HEK293 (cell line): ENCODE measurements at regions not wholly inside any gene's neighbourhood (a gene's known extent, or its start where the extent isn't known, plus 50 kb on each side); places are given as distances from the start of the nearest gene placed in this dataset.
A peak's percentile ranks its signal among the peaks of the same experiment; 100 is the strongest.

Experiments
- BCL11B ChIP-seq: fragments of 450-650 bp; formaldehyde crosslinking; IDR thresholded peaks from 2 replicates; pipeline ENCODE4 v1.5.1; 2016; ENCODE audit warnings: low read depth, missing biosample characterization, missing genetic modification characterization
- HOXC10 ChIP-seq: sonication (generic); formaldehyde crosslinking; IDR thresholded peaks from 2 replicates; pipeline ENCODE4 v1.8.1; 2023; ENCODE audit warnings: mild to moderate bottlenecking, missing genetic modification reagents
- PBX3 ChIP-seq: sonication (generic); formaldehyde crosslinking; IDR thresholded peaks from 2 replicates; pipeline ENCODE4 v1.8.1; 2022; ENCODE audit warnings: mild to moderate bottlenecking, moderate library complexity, missing genetic modification reagents
- PRDM4 ChIP-seq: fragments of 450-650 bp; formaldehyde crosslinking; IDR thresholded peaks from 2 replicates; pipeline ENCODE4 v1.5.1; 2017; ENCODE audit warnings: missing biosample characterization, missing genetic modification characterization
- SCRT2 ChIP-seq: fragments of 450-650 bp; formaldehyde crosslinking; IDR thresholded peaks from 2 replicates; pipeline ENCODE4 v1.5.1; 2016; ENCODE audit warnings: missing biosample characterization, missing genetic modification characterization
- SETDB1 ChIP-seq: IDR thresholded peaks from one replicate; pipeline ENCODE4 v1.6.1; 2017; ENCODE audit warnings: mild to moderate bottlenecking, low read length, moderate library complexity, mixed read lengths; ENCODE audit not compliant: insufficient read length
- SP2 ChIP-seq: fragments of 450-650 bp; formaldehyde crosslinking; IDR thresholded peaks from 2 replicates; pipeline ENCODE4 v1.5.1; 2016; ENCODE audit warnings: missing biosample characterization, missing genetic modification characterization
- TRIM28 ChIP-seq: IDR thresholded peaks from 2 replicates; pipeline ENCODE4 v1.6.1; 2011; ENCODE audit warnings: low read length, control low read depth, borderline replicate concordance
- WT1 ChIP-seq: fragments of 450-650 bp; formaldehyde crosslinking; IDR thresholded peaks from 2 replicates; pipeline ENCODE4 v1.5.1; 2016; ENCODE audit warnings: missing biosample characterization, missing genetic modification characterization
- ZBTB1 ChIP-seq: fragments of 450-650 bp; formaldehyde crosslinking; IDR thresholded peaks from 2 replicates; pipeline ENCODE4 v1.5.1; 2016; ENCODE audit warnings: missing biosample characterization, missing genetic modification characterization
- ZBTB10 ChIP-seq: fragments of 450-650 bp; formaldehyde crosslinking; IDR thresholded peaks from 2 replicates; pipeline ENCODE4 v1.5.1; 2016; ENCODE audit warnings: missing biosample characterization, missing genetic modification characterization
- ZBTB20 ChIP-seq: fragments of 450-650 bp; formaldehyde crosslinking; IDR thresholded peaks from 2 replicates; pipeline ENCODE4 v1.5.1; 2016; ENCODE audit warnings: missing biosample characterization, missing genetic modification characterization
- ZNF10 ChIP-seq: fragments of 450-650 bp; formaldehyde crosslinking; IDR thresholded peaks from 2 replicates; pipeline ENCODE4 v1.5.1; 2017; ENCODE audit warnings: missing biosample characterization, missing genetic modification characterization
- ZNF133 ChIP-seq: fragments of 450-650 bp; formaldehyde crosslinking; IDR thresholded peaks from 2 replicates; pipeline ENCODE4 v1.5.1; 2016; ENCODE audit warnings: missing biosample characterization, missing genetic modification characterization
- ZNF221 ChIP-seq: fragments of 450-650 bp; formaldehyde crosslinking; IDR thresholded peaks from 2 replicates; pipeline ENCODE4 v1.5.1; 2017; ENCODE audit warnings: missing biosample characterization, missing genetic modification characterization, borderline replicate concordance
- ZNF248 ChIP-seq: fragments of 450-650 bp; formaldehyde crosslinking; IDR thresholded peaks from 2 replicates; pipeline ENCODE4 v1.5.1; 2017; ENCODE audit warnings: missing biosample characterization, missing genetic modification characterization
- ZNF354C ChIP-seq: fragments of 450-650 bp; formaldehyde crosslinking; IDR thresholded peaks from 2 replicates; pipeline ENCODE4 v1.5.1; 2016; ENCODE audit warnings: missing biosample characterization, missing genetic modification characterization, low read depth, borderline replicate concordance
- ZNF391 ChIP-seq: fragments of 450-650 bp; formaldehyde crosslinking; IDR thresholded peaks from 2 replicates; pipeline ENCODE4 v1.5.1; 2016; ENCODE audit warnings: low read depth, missing biosample characterization, missing genetic modification characterization, borderline replicate concordance
- ZNF394 ChIP-seq: fragments of 450-650 bp; formaldehyde crosslinking; IDR thresholded peaks from 2 replicates; pipeline ENCODE4 v1.5.1; 2016; ENCODE audit warnings: missing biosample characterization, missing genetic modification characterization, mild to moderate bottlenecking, moderate library complexity, borderline replicate concordance
- ZNF426 ChIP-seq: fragments of 450-650 bp; formaldehyde crosslinking; IDR thresholded peaks from 2 replicates; pipeline ENCODE4 v1.5.1; 2017; ENCODE audit warnings: missing biosample characterization, missing genetic modification characterization, mild to moderate bottlenecking, inconsistent platforms, moderate library complexity
- ZNF518A ChIP-seq: fragments of 450-650 bp; formaldehyde crosslinking; conservative IDR thresholded peaks from 2 replicates; pipeline ENCODE4 v1.5.1; 2016; ENCODE audit warnings: low read depth, missing biosample characterization, missing genetic modification characterization
- ZNF529 ChIP-seq: fragments of 450-650 bp; formaldehyde crosslinking; IDR thresholded peaks from 2 replicates; pipeline ENCODE4 v1.5.1; 2017; ENCODE audit warnings: missing genetic modification characterization, missing biosample characterization; ENCODE audit not compliant: insufficient replicate concordance
- ZNF555 ChIP-seq: fragments of 450-650 bp; formaldehyde crosslinking; conservative IDR thresholded peaks from 2 replicates; pipeline ENCODE4 v1.5.1; 2017; ENCODE audit warnings: missing biosample characterization, mild to moderate bottlenecking, missing genetic modification characterization, inconsistent platforms
- ZNF560 ChIP-seq: fragments of 450-650 bp; formaldehyde crosslinking; IDR thresholded peaks from 2 replicates; pipeline ENCODE4 v1.5.1; 2017; ENCODE audit warnings: missing biosample characterization, missing genetic modification characterization, borderline replicate concordance
- ZNF624 ChIP-seq: fragments of 450-650 bp; formaldehyde crosslinking; IDR thresholded peaks from 2 replicates; pipeline ENCODE4 v1.5.1; 2017; ENCODE audit warnings: missing biosample characterization, missing genetic modification characterization
- ZNF707 ChIP-seq: fragments of 450-650 bp; formaldehyde crosslinking; IDR thresholded peaks from 2 replicates; pipeline ENCODE4 v1.5.1; 2016; ENCODE audit warnings: missing biosample characterization, missing genetic modification characterization
- ZNF785 ChIP-seq: fragments of 450-650 bp; formaldehyde crosslinking; IDR thresholded peaks from 2 replicates; pipeline ENCODE4 v1.5.1; 2016; ENCODE audit warnings: missing biosample characterization, missing genetic modification characterization
- ZNF830 ChIP-seq: fragments of 450-650 bp; IDR thresholded peaks from 2 replicates; pipeline ENCODE4 v1.5.0; 2018; ENCODE audit warnings: missing biosample characterization, missing genetic modification characterization, low read depth, mild to moderate bottlenecking, moderate library complexity
- ZSCAN30 ChIP-seq: fragments of 450-650 bp; IDR thresholded peaks from 2 replicates; pipeline ENCODE4 v1.5.1; 2018; ENCODE audit warnings: missing biosample characterization, mild to moderate bottlenecking, missing genetic modification characterization, moderate library complexity

GRCh38 chr6:43926634-43927531 lies 156.9 kb downstream of the VEGFA start (continued):
- TF ChIP-seq SCRT2 (tag by site-specific recombination), result peak; percentile 83
- TF ChIP-seq TRIM28, result peak; percentile 93; the same call in 1 of the 2 replicates
- TF ChIP-seq ZNF518A, result peak; percentile 51; the same call in 1 of the 2 replicates
- peak; percentile 65; the same call in 1 of the 2 replicates for TF ChIP-seq ZBTB20
- no peak for TF ChIP-seq ZBTB1 (tag by site-specific recombination)
- peak; percentile 68 for TF ChIP-seq WT1
- no peak for TF ChIP-seq ZNF555 (tag by site-specific recombination)
- no peak for TF ChIP-seq ZNF10 (tag by site-specific recombination)
- TF ChIP-seq HOXC10 (CRISPR knock-in tag), result no peak
- TF ChIP-seq ZBTB10 (tag by site-specific recombination), result 0 out of 2 replicates have a peak, but pooled peaks have one; percentile 24
- TF ChIP-seq PBX3 (CRISPR knock-in tag), result no peak
- no peak for TF ChIP-seq ZNF707
- no peak for TF ChIP-seq BCL11B (tag by site-specific recombination)
- TF ChIP-seq PRDM4, result peak; percentile 94
- TF ChIP-seq ZNF391 (tag by site-specific recombination), result no peak
- no peak for TF ChIP-seq SP2 (tag by site-specific recombination)
- no peak for TF ChIP-seq ZNF529 (tag by site-specific recombination)
- TF ChIP-seq ZNF624, result no peak
- TF ChIP-seq ZNF560 (tag by site-specific recombination), result no peak
- no peak for TF ChIP-seq ZNF133 (tag by site-specific recombination)
- TF ChIP-seq ZNF221 (tag by site-specific recombination), result no peak
- TF ChIP-seq SETDB1, result no peak
- TF ChIP-seq ZNF354C (tag by site-specific recombination), result no peak
- no peak for TF ChIP-seq ZNF785 (tag by site-specific recombination)
- peak; percentile 88 for TF ChIP-seq ZNF394 (tag by site-specific recombination)
- no peak for TF ChIP-seq ZNF248 (tag by site-specific recombination)
- no peak for TF ChIP-seq ZNF426 (tag by site-specific recombination)
- no peak for TF ChIP-seq ZNF830 (tag by site-specific recombination)
- TF ChIP-seq ZSCAN30, result peak; percentile 81
